GM13977 (cell line): ENCODE measurements at regions not wholly inside any gene's neighbourhood (a gene's known extent, or its start where the extent isn't known, plus 50 kb on each side); places are given as distances from the start of the nearest gene placed in this dataset.

Experiments used
- DNase-seq: peaks from one replicate; pipeline ENCODE4 v3.0.0; 2012; ENCODE audit warnings: low spot score
- in situ Hi-C: fragments of 300-500 bp; cut with MboI; formaldehyde crosslinking; loops from one replicate; pipeline ENCODE4 v1.12.0; 2022; ENCODE audit warnings: low sequenced_read_pairs, low pct_unique_long_range_greater_than_20kb, mixed read lengths, inconsistent platforms; ENCODE audit not compliant: unreplicated experiment
- TF ChIP-seq, protein P1 (sequence below): IDR thresholded peaks from 2 replicates; pipeline ENCODE4 v1.5.1; 2012; ENCODE audit warnings: mild to moderate bottlenecking, control low read depth; ENCODE audit not compliant: insufficient read depth; ENCODE audit errors: extremely low read depth, missing control alignments

DNA sequence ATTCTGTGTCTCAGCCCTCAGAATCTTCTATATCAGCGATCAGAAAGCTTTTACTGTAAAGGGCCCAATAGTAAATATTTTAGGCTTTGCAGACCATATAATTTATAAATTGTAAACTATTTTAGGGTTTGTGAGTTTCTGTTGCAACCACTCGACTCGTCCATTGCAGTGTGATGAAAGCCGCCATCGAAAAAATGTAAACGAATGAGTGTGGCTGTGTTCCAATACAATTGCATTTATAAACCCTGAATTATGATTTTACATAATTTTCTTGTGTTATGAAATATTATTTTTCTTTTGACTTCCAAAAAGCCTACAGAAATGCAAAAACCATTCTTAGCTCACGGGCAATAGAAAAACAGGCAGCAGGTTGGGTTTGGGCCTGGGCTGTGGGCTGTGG is 62.5 kb upstream of the ADO start:
- in situ Hi-C loops: no loop called here
- TF ChIP-seq, protein P1, sequence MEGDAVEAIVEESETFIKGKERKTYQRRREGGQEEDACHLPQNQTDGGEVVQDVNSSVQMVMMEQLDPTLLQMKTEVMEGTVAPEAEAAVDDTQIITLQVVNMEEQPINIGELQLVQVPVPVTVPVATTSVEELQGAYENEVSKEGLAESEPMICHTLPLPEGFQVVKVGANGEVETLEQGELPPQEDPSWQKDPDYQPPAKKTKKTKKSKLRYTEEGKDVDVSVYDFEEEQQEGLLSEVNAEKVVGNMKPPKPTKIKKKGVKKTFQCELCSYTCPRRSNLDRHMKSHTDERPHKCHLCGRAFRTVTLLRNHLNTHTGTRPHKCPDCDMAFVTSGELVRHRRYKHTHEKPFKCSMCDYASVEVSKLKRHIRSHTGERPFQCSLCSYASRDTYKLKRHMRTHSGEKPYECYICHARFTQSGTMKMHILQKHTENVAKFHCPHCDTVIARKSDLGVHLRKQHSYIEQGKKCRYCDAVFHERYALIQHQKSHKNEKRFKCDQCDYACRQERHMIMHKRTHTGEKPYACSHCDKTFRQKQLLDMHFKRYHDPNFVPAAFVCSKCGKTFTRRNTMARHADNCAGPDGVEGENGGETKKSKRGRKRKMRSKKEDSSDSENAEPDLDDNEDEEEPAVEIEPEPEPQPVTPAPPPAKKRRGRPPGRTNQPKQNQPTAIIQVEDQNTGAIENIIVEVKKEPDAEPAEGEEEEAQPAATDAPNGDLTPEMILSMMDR: no peak
- DNase-seq: no peak

- no peak for DNase-seq
- TF ChIP-seq, protein P1: no peak
- in situ Hi-C loops: no loop called here
Observed at GRCh38 chr10:62742536-62743061, 61.9 kb upstream of the ADO start.

GRCh38 chr10:62744136-62744535 is 60.4 kb upstream of the ADO start:
- TF ChIP-seq, protein P1: no peak
- no peak for DNase-seq
- in situ Hi-C loops: no loop called here

DNA sequence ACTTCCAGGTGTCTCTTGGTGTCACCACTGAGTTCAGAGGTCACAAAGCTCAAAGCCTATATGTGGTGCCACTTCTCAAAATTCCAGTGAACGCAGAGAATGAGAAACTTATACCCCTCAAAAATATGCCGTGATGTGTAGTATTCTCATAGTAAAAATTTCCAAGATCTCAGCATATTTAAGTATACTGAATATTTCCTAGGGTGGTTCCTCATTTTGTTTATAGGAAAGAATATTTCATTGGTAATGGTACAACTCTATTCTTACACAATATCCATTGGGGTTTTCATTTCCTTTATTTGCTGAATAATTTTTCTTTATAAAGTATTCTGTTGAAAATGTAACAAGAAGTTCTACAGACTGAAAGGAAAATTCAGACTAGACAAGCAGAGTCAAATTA is 58.9 kb upstream of the ADO start:
- DNase-seq: no peak

DNA sequence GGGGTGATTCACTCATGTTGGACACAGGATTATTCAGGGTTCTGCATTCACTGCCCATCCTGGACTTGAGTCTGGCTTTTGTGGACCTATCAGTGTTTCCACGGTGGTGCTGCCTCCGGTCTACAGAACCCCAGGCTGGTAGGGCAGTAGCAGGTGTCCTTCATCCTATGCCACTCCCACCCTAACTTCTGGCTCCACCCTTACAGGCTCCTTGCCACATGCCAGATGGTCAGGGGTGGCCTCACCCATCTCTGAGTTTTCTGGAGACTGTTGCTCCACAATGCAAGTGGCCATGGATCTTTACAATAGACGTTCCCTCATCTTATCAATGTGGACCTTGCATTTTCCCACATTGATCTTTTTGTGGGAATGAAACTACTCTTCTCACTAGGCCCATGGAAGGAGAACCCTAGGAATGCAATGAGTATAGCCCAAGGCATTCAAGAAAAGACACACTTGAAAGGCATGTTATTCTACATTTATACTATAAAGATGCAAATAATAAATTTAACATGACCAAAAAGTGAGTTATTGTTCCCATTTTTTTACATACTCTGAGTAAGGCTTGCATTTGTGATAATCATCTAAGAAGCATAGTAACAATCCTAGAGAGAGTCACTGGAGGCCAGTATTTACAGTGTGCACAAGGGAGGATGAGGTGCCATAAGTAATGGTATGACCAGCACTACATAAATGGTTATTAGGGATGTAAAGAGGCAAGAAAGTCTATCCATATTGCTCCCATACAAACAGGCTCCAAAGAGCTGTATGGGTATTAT is 57.4 kb upstream of the ADO start:
- TF ChIP-seq, protein P1: no peak
- in situ Hi-C loops: no loop called here
- no peak for DNase-seq

More for the DNA sequence above, 58.9 kb upstream of the ADO start:
- in situ Hi-C loops: no loop called here
- TF ChIP-seq, protein P1: no peak

GRCh38 chr10:62748386-62748785 is 56.1 kb upstream of the ADO start:
- DNase-seq: no peak
- in situ Hi-C loops: no loop called here
- TF ChIP-seq, protein P1: no peak
